ENCODE measurements at regions not wholly inside any gene's neighbourhood (a gene's known extent, or its start where the extent isn't known, plus 50 kb on each side); places are given as distances from the start of the nearest gene placed in this dataset.

DNA sequence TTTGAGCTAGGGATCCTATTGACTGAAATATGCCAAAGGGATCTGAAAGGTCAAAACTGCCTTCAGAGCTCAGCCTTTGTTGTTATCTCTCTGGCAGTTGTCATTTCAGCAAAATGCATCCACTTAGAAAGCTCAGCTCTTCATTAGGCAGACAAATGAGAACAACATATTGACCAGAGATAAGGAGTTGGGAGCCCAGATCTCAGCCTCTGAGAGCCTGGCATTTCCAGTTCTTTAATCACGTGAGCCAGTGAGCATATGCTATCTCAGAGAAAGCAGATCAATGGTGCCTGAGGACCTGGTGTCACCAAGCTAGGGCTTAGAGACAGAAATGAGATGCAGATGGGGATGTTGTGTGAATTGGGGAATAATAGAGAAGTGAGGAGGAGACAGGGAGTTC lies 101.1 kb downstream of the DAD1 start:
- TF ChIP-seq, protein P1, sequence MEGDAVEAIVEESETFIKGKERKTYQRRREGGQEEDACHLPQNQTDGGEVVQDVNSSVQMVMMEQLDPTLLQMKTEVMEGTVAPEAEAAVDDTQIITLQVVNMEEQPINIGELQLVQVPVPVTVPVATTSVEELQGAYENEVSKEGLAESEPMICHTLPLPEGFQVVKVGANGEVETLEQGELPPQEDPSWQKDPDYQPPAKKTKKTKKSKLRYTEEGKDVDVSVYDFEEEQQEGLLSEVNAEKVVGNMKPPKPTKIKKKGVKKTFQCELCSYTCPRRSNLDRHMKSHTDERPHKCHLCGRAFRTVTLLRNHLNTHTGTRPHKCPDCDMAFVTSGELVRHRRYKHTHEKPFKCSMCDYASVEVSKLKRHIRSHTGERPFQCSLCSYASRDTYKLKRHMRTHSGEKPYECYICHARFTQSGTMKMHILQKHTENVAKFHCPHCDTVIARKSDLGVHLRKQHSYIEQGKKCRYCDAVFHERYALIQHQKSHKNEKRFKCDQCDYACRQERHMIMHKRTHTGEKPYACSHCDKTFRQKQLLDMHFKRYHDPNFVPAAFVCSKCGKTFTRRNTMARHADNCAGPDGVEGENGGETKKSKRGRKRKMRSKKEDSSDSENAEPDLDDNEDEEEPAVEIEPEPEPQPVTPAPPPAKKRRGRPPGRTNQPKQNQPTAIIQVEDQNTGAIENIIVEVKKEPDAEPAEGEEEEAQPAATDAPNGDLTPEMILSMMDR (IDR thresholded peaks at IDR 0.05), result no peak
- no peak for TF ChIP-seq POLR2A (IDR thresholded peaks at IDR 0.05)
